NB4 (cell line): ENCODE measurements at regions not wholly inside any gene's neighbourhood (a gene's known extent, or its start where the extent isn't known, plus 50 kb on each side); places are given as distances from the start of the nearest gene placed in this dataset.
A peak's percentile ranks its signal among the peaks of the same experiment; 100 is the strongest.

Experiments used
- DNase-seq: peaks from one replicate; pipeline ENCODE4 v3.0.0; 2010; ENCODE audit warnings: low read depth
- H3K4me3 ChIP-seq: one replicate; pipeline ENCODE4 v1.5.1; 2011; ENCODE audit warnings: mild to moderate bottlenecking, low read depth, low read length, moderate library complexity
- CTCF ChIP-seq: IDR thresholded peaks from one replicate; pipeline ENCODE4 v1.5.1; 2012; ENCODE audit warnings: low read depth, low read length
- MAX ChIP-seq: IDR thresholded peaks from 2 replicates; pipeline ENCODE4 v1.6.1; 2011; ENCODE audit warnings: low read depth, low read length
- MYC ChIP-seq: IDR thresholded peaks from 2 replicates; pipeline ENCODE4 v1.6.1; 2011; ENCODE audit warnings: low read depth, low read length
- POLR2A ChIP-seq: IDR thresholded peaks from 2 replicates; pipeline ENCODE4 v1.6.1; 2011; ENCODE audit warnings: mild to moderate bottlenecking; ENCODE audit not compliant: insufficient read length; ENCODE audit errors: extremely low read depth

- DNase-seq, result no peak
Measured at GRCh38 chr4:57766341-57766740, 656.2 kb upstream of the IGFBP7 start.

GRCh38 chr4:57764856-57765255 lies 654.7 kb upstream of the IGFBP7 start:
- TF ChIP-seq CTCF (no peak), POLR2A (no peak), MAX (no peak), MYC (no peak)
- DNase-seq, result no peak

More at GRCh38 chr4:57766341-57766740, 656.2 kb upstream of the IGFBP7 start:
- no peak overlapping the region for H3K4me3 ChIP-seq
- TF ChIP-seq MAX (no peak), MYC (no peak), POLR2A (no peak), CTCF (no peak)

GRCh38 chr4:57763070-57763469 lies 652.9 kb upstream of the IGFBP7 start:
- H3K4me3 ChIP-seq, result no peak overlapping the region
- peak; percentile 37 for DNase-seq

More at GRCh38 chr4:57764856-57765255, 654.7 kb upstream of the IGFBP7 start:
- no peak overlapping the region for H3K4me3 ChIP-seq

GRCh38 chr4:57740625-57741190 lies 630.5 kb upstream of the IGFBP7 start:
- DNase-seq, result no peak

More at GRCh38 chr4:57763070-57763469, 652.9 kb upstream of the IGFBP7 start:
- no peak for TF ChIP-seq CTCF
- TF ChIP-seq MYC, result no peak
- TF ChIP-seq POLR2A, result no peak
- no peak for TF ChIP-seq MAX

GRCh38 chr4:57736781-57737180 lies 626.6 kb upstream of the IGFBP7 start:
- DNase-seq, result no peak
- H3K4me3 ChIP-seq, result no peak overlapping the region
- TF ChIP-seq MYC, result no peak
- TF ChIP-seq CTCF, result no peak
- no peak for TF ChIP-seq MAX
- no peak for TF ChIP-seq POLR2A

More at GRCh38 chr4:57740625-57741190, 630.5 kb upstream of the IGFBP7 start:
- H3K4me3 ChIP-seq, result no peak overlapping the region
- TF ChIP-seq MAX, result no peak
- no peak for TF ChIP-seq MYC
- no peak for TF ChIP-seq CTCF
- TF ChIP-seq POLR2A, result no peak
